Vagina (tissue), 2 donors: ENCODE measurements at regions not wholly inside any gene's neighbourhood (a gene's known extent, or its start where the extent isn't known, plus 50 kb on each side); places are given as distances from the start of the nearest gene placed in this dataset.
"Not testable (repeated sequence)": the region's sequence is repeated elsewhere in the genome, so short reads cannot be mapped to it uniquely, and the experiment has no call there.

Source experiments
- CTCF ChIP-seq, 3 experiments: fragments of 450-650 bp in 2 of 3; fragments of 200-600 bp in 1 of 3; sonication (generic) in 1 of 3; IDR thresholded peaks; one replicate each; pipeline ENCODE4 v1.5.1; 2017 to 2019; ENCODE audit warnings: antibody characterized with exemption in 3 of 3, mild to moderate bottlenecking in 2 of 3, moderate library complexity in 2 of 3
- POLR2A ChIP-seq, 2 donors: fragments of 450-650 bp; IDR thresholded peaks; one replicate each; pipeline ENCODE4 v1.6.1; 2017; ENCODE audit warnings: antibody characterized with exemption in 2 of 2, mild to moderate bottlenecking in 2 of 2, moderate library complexity in 2 of 2
- POLR2AphosphoS5 ChIP-seq, 2 donors: sonication (generic); formaldehyde crosslinking; IDR thresholded peaks; one replicate each; pipeline ENCODE4 v1.9.0; 2017; ENCODE audit warnings: antibody characterized with exemption in 2 of 2, mild to moderate bottlenecking in 2 of 2, low read depth in 1 of 2; ENCODE audit not compliant: insufficient read depth in 1 of 2

DNA sequence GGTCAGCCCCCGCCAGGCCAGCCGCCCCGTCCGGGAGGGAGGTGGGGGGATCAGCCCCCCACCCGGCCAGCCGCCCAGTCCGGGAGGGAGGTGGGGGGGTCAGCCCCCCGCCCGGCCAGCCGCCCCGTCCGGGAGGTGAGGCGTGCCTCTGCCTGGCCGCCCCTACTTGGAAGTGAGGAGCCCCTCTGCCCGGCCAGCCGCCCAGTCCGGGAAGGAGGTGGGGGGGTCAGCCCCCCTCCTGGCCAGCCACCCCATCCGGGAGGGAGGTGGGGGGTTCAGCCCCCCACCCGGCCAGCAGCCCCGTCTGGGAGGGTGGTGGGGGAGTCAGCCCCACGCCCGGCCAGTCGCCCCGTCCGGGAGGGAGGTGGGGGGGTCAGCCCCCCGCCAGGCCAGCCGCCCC is 517.0 kb downstream of the EBF1 start:
- not testable (repeated sequence) for TF ChIP-seq CTCF (IDR thresholded peaks at IDR 0.05); POLR2AphosphoS5 (IDR thresholded peaks at IDR 0.05; ENCODE audit: insufficient read depth in 1 of 2, low read depth in 1 of 2); POLR2A (IDR thresholded peaks at IDR 0.05)
